HG02840 (cell line): ENCODE measurements at regions not wholly inside any gene's neighbourhood (a gene's known extent, or its start where the extent isn't known, plus 50 kb on each side); places are given as distances from the start of the nearest gene placed in this dataset.

Source experiments
- ATAC-seq: cut with Tn5 transposase; IDR thresholded peaks from one replicate; pipeline ENCODE4 v1.9.1; 2021; ENCODE audit warnings: mild to moderate bottlenecking, moderate library complexity, moderate number of reproducible peaks; ENCODE audit not compliant: unreplicated experiment, low FRiP score

- ATAC-seq = no peak
Measured at GRCh38 chr2:55973673-55974072, 50.1 kb upstream of the EFEMP1 start.

DNA sequence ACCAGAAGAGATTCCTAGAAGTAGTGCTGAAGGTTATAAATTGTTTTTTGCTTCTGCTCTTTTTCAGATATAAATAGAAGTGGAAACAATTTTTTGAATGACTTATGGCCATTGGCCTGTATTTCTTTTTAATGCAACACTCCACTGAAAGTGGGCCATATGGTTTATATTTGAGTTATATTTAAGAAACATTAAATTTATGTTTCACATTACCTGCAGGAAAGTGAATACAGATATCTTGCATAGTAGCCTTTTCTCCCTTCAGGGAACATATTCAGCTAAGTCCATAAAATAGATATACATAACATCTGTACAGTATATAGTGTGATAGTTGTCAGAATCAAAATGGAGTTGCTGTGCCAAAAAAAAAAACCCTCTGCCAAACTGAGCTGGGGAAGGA is 53.1 kb upstream of the EFEMP1 start:
- ATAC-seq = no peak

DNA sequence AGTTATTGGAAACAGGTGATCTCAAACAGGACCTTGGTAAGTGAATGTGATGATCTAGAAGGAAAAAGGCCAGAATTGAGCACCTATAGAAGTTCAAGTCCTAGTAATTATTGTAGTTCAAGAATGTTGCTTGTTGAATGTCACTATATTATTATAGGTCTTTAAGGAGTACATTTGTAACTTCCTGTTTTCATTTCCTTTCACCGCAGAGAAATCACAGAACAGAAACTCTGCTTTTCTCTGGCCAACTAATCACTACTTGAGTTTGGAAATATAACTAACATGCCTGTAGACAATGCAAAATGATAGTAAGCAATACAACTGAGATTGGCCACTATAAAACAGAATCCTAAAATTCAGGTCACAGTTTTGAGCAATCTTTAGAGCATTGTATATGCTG is 61.8 kb upstream of the EFEMP1 start:
- ATAC-seq = peak; percentile 81

- ATAC-seq = no peak
Measured at GRCh38 chr2:55986001-55986400, 62.4 kb upstream of the EFEMP1 start.

DNA sequence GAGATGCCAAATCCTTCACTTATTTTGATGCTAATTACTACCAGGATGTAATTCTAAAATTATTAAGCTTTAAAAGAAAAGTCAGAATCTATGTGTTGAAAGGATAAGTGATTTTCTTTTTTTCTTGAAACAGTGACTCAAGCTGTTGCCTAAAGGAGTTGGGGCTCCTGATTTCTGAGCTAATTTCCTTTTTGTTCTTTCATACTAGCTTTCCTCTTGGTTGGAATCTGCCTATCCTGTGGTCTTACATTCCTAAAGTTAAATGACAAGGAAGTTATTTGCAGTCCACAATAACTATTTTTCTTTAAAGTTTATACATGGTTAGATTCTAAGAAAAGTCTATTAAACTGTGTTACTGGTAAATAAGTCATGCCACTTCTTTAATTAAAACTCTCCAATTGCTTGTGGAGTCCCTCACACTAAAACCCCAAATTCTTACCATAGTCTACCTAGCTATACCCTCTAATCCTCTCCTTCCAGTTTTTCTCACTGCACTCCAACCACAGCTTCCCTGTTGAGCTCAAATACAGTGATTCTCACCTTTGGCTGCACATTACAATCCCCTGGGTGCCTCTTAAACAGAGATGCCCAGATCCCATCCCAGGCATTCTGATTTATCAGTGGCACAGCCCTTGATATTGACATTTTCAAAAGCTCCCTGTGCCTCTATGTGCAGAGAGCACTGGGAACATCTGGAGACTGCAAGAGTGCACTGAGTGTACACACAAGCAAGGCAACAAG is 63.3 kb upstream of the EFEMP1 start:
- no peak for ATAC-seq

- no peak for ATAC-seq
Measured at GRCh38 chr2:55989405-55989804, 65.8 kb upstream of the EFEMP1 start.

DNA sequence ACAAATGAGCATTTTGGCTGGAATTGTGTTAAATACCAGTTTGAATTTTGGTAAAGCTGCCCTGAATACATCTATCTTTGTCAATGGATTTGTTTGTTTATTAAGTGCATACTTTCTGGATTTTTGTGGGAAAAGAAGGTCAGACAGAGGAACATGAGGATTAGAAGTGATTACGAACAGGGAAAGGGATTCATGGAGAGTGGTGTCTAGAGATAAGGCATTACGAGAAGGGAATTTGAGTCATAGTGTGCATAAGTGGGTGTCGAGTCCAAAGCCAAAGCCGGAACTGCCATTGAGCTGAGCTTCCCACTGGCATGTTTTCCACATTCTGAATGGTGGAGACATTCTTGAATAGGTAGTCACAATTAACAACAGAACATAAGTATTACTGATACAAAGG is 68.9 kb upstream of the EFEMP1 start:
- no peak for ATAC-seq

DNA sequence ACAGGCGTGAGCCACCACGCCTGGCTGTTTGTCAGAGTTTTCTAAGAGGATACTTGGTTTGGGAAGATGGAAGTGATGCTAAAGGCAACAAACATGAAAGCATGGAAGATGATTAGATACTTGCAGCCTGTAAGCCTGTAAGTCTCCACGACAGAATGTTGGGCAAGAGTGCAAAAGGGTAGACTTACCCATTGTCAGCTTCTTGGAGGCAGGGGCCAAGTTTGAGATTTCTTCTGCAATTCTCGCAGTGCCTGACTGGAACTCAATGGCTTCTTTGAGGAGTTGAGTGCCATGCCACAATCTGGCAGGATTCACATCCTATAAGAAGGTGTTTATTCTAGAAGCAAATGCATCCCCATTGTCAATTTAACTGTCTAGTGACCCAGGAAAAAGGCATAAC is 70.1 kb upstream of the EFEMP1 start:
- no peak for ATAC-seq

DNA sequence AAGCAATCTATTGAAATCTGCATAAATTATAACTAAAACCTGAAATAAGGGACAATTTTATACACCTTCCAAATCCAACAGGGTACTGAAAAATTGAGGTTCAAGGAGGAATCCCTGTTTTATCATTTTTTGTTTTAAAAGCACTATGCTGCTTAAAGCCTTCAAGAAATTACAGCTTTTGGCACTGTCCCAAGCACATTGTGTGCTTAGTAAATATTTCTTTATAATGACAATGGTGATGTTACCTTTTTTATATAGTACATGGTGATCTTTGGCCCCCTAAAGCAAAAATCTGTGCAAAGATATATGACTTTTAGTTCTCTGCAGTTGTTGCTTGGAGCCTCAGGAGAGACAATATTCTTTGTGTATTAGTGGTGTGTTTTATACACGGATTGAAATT is 71.6 kb upstream of the EFEMP1 start:
- ATAC-seq = no peak

GRCh38 chr2:55995902-55996301 is 72.3 kb upstream of the EFEMP1 start:
- no peak for ATAC-seq

- ATAC-seq = no peak
Measured at GRCh38 chr2:55999231-55999630, 75.6 kb upstream of the EFEMP1 start.

DNA sequence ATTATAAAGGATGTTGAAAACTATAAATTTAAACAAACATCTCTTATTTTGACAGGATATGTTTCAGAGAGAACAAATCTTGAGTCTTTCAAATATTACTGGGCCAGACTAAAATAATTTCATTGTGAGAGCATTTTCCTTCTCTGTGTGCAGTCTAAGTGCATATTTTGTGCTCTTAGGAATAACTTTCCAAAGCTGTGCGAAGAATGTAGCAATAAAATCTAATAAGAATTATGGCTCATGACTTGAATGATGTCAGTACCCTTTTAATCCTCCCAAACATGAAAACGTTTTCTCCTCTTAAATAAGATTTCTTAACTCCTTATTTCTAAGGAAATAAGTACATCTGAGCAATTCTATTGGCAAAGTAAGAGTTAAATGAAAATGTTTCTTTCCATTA is 76.2 kb upstream of the EFEMP1 start:
- ATAC-seq = no peak

DNA sequence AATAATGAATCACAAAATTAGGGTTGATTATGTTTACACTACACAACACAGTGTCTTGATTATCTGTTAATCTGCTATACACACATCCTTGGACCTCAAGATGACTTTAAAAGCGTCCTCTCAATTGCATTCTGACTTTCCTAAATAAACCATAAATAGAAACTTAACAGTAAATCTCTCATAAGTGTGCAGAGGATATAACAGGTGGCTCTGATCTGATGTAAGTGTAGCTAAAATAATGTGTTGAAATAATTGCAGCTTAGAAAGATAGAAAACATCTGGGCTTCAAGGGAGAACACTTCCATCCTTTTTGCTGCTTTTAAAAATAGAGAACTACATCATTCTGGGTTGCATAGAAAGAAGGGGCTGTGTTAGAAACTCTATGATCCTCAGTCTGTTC is 78.4 kb upstream of the EFEMP1 start:
- ATAC-seq = no peak

DNA sequence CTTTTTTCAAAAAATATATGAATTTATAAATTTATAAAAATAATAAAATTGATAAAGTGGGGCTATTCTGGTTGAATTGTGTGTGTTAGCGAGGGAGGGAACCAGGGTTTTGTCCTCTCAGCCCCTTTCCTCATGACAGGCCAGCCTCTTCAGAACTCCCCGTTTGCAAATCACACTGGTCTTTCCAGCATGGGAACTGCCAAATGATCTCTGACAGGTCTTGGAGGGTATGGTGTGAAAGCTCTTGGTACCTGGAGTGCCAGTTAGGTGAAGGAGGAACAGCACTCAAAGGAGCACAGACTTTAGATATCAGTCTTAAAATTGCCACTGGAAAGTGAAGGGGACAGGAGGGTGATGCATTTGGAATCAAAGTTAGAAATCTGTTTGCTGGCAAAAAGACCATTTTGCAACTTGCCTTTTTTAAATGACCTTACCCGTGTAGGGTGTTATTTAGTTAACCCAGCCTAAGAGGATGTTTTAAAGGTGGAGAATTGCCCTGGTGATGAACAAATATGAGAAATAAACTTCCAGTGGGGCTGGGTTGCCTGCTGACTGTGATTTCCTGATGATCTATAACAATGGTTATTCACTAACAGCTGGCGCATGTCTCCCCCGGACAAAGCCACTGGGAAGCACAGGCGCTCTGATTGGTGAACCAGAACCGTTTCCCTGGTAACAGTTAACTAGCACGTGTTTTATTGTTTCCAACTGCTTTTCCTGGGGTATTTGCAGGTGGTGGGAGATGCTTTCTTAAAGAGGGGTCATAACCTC is 85.3 kb upstream of the EFEMP1 start:
- ATAC-seq = no peak

DNA sequence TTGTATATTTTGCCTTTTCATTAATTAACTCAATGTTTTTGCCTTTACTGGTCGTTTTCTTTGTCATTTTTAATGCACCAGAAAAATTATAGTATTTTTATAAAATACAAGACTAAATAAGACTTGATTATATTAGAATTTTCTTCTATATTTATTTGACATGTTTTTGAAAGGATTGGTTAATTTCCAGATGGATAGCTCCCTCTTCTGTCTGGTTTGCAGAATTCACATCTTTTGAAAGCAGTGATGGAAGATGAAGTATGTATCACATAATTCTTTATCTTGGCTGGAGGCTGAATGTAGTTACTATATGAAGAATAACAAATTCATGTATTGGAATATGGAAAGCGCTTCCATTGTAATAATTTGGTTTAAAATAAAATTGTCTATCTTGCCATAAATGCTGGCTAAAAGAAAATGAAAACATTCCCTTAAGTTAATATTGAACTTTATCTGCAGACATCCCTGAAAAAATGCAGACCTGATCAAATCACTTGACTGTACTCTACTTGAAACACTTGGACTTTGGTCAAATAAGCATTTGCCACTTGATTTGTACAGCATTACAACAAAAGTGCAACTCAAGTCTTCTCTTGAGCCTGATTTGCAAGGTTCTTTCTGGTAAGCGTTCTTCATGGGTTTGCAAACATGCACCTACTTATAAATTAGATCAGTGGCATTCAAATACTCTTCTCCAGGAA is 86.3 kb upstream of the EFEMP1 start:
- no peak for ATAC-seq

DNA sequence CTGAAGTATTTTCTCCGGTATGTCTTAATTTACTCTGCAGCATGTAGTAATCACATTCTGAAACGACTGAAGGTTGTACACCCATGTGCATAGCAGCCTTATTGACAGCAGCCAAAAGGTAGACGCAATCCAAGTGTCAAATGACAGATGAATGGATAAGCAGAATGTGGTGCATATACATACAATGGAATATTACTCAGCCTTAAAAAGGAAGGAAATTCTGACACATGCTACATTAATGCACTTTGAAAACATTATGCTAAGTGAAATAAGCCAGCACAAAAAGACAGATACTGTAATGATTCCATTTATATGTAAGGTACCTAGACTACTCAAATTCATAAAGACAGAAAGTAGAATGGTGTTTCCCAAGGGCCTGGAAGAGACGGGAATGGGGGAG is 88.0 kb upstream of the EFEMP1 start:
- no peak for ATAC-seq

GRCh38 chr2:56012221-56012765 is 88.7 kb upstream of the EFEMP1 start:
- no peak for ATAC-seq

GRCh38 chr2:56013475-56013874 is 89.9 kb upstream of the EFEMP1 start:
- ATAC-seq = no peak

GRCh38 chr2:56014046-56014730 is 90.6 kb upstream of the EFEMP1 start:
- ATAC-seq = no peak

- no peak for ATAC-seq
Measured at GRCh38 chr2:56015711-56016115, 92.1 kb upstream of the EFEMP1 start.

- ATAC-seq = no peak
Measured at GRCh38 chr2:56017784-56018183, 94.2 kb upstream of the EFEMP1 start.
